A549 (cell line): ENCODE measurements at regions not wholly inside any gene's neighbourhood (a gene's known extent, or its start where the extent isn't known, plus 50 kb on each side); places are given as distances from the start of the nearest gene placed in this dataset.

Experiments used
- ATAC-seq, 2 experiments: fragments of 200-7000 bp in 1 of 2; fragments of >200 bp in 1 of 2; cut with Nextera tagmentation in 1 of 2; cut with Tn5 transposase in 1 of 2; 3 replicates each; pipeline versions ENCODE4 v1.8.0 to v1.9.1; 2018 to 2020; ENCODE audit warnings: mild to moderate bottlenecking in 1 of 2, moderate library complexity in 1 of 2
- CTCF ChIA-PET: fragments of 300-600 bp; sonication (Branson Sonifier 250); formaldehyde crosslinking; extraction: SDS; loops from one replicate; lab custom pipeline; 2021; ENCODE audit warnings: antibody characterized with exemption, inconsistent platforms; lab: Yijun Ruan, JAX
- POLR2A ChIA-PET: fragments of 350-600 bp; formaldehyde crosslinking; extraction: SDS; loops from one replicate; lab custom pipeline; 2021; ENCODE audit warnings: antibody characterized with exemption, inconsistent platforms; lab: Yijun Ruan, JAX
- DNase-seq, 2 experiments: peaks; one replicate each; pipeline versions ENCODE4 v3.0.0 to v3.0.0-alpha.2; 2011 to 2016; ENCODE audit warnings: low read depth in 1 of 2, low spot score in 1 of 2
- FAIRE-seq: peaks from 2 replicates; lab custom pipeline; 2011; peaks lifted over from hg19 to GRCh38; lab: Jason Lieb, UNC
- H3K27ac ChIP-seq, 2 experiments: fragments of >200 bp; sonication (Bioruptor Twin); formaldehyde crosslinking; 3 replicates each; pipeline ENCODE4 v1.5.1; 2016 to 2017
- H3K4me1 ChIP-seq: fragments of >200 bp; sonication (Bioruptor Twin); formaldehyde crosslinking; 3 replicates; pipeline ENCODE4 v1.6.1; 2016
- H3K4me2 ChIP-seq: fragments of >200 bp; sonication (Bioruptor Twin); formaldehyde crosslinking; 3 replicates; pipeline ENCODE4 v1.6.1; 2016
- H3K4me3 ChIP-seq: fragments of >200 bp; sonication (Bioruptor Twin); formaldehyde crosslinking; 3 replicates; pipeline ENCODE4 v1.5.1; 2016
- H3K9me3 ChIP-seq: fragments of >200 bp; sonication (Bioruptor Twin); formaldehyde crosslinking; 3 replicates; pipeline ENCODE4 v1.6.1; 2016
- CBX2 ChIP-seq: fragments of 200-600 bp; sonication (generic); IDR thresholded peaks from 2 replicates; pipeline ENCODE4 v1.6.1; 2016; ENCODE audit warnings: low read depth, mild to moderate bottlenecking, borderline replicate concordance
- CBX8 ChIP-seq: fragments of 200-600 bp; sonication (generic); IDR thresholded peaks from 2 replicates; pipeline ENCODE4 v1.6.1; 2016
- CHD2 ChIP-seq: fragments of 150-350 bp; IDR thresholded peaks from 2 replicates; pipeline ENCODE4 v1.6.1; 2014; ENCODE audit warnings: low read length; ENCODE audit not compliant: partially characterized antibody
- ESRRA ChIP-seq: fragments of 150-350 bp; IDR thresholded peaks from 2 replicates; pipeline ENCODE4 v1.6.1; 2014; ENCODE audit warnings: mild to moderate bottlenecking, low read length, borderline replicate concordance
- FOSL2 ChIP-seq, 2 experiments: fragments of 450-650 bp in 1 of 2; fragments of >200 bp in 1 of 2; sonication (Bioruptor Twin) in 1 of 2; formaldehyde crosslinking; IDR thresholded peaks; 2 replicates each; pipeline versions ENCODE4 v1.5.0 to v1.6.1; 2016 to 2020; ENCODE audit warnings: mild to moderate bottlenecking in 1 of 2, moderate library complexity in 1 of 2
- HEYL ChIP-seq: fragments of 250-450 bp; sonication (Bioruptor Pico); IDR thresholded peaks from 2 replicates; pipeline ENCODE4 v1.8.0; 2021; ENCODE audit warnings: mild to moderate bottlenecking, moderate library complexity
- KDM1A ChIP-seq: fragments of 200-600 bp; sonication (generic); IDR thresholded peaks from 2 replicates; pipeline ENCODE4 v1.6.1; 2016; ENCODE audit warnings: low read depth, mild to moderate bottlenecking
- NPAS2 ChIP-seq: fragments of 250-450 bp; sonication (Bioruptor Pico); IDR thresholded peaks from 2 replicates; pipeline ENCODE4 v1.8.0; 2022; ENCODE audit warnings: mild to moderate bottlenecking, moderate library complexity, borderline replicate concordance
- PHF8 ChIP-seq: fragments of 200-600 bp; sonication (generic); IDR thresholded peaks from 2 replicates; pipeline ENCODE4 v1.6.1; 2016; ENCODE audit warnings: low read depth, mild to moderate bottlenecking, antibody characterized with exemption, moderate library complexity, borderline replicate concordance
- RAD21 ChIP-seq, 2 experiments: fragments of >200 bp in 1 of 2; sonication (Bioruptor Twin) in 1 of 2; formaldehyde crosslinking in 1 of 2; IDR thresholded peaks in 1 of 2; conservative IDR thresholded peaks in 1 of 2; 2 replicates in 1 of 2; 3 replicates in 1 of 2; pipeline ENCODE4 v1.6.1; 2012 to 2018; ENCODE audit warnings: inconsistent platforms in 1 of 2
- TFCP2L1 ChIP-seq: fragments of 250-450 bp; sonication (Bioruptor Pico); IDR thresholded peaks from 2 replicates; pipeline ENCODE4 v1.5.0; 2021; ENCODE audit warnings: mild to moderate bottlenecking
- ZC3H11A ChIP-seq: fragments of 450-650 bp; IDR thresholded peaks from 2 replicates; pipeline ENCODE4 v1.6.1; 2014; ENCODE audit warnings: antibody characterized with exemption, mild to moderate bottlenecking
- ZNF302 ChIP-seq: fragments of 250-450 bp; sonication (Bioruptor Pico); IDR thresholded peaks from 2 replicates; pipeline ENCODE4 v1.9.0; 2021; ENCODE audit warnings: inconsistent platforms, mild to moderate bottlenecking, moderate library complexity
- WGBS: methylation state at CpG from one replicate; pipeline ENCODE4 v1.1.6; 2017; ENCODE audit errors: missing lambda C conversion rate; 5-methylcytosine and 5-hydroxymethylcytosine counted together
- TF ChIP-seq, protein P1 (sequence below): fragments of >200 bp; sonication (Bioruptor Twin); formaldehyde crosslinking; IDR thresholded peaks from 3 replicates; pipeline ENCODE4 v1.6.1; 2016
- TF ChIP-seq, protein P2 (sequence below): fragments of 200-600 bp; sonication (generic); IDR thresholded peaks from 2 replicates; pipeline ENCODE4 v1.6.1; 2016; ENCODE audit warnings: antibody characterized with exemption, mild to moderate bottlenecking, moderate library complexity

DNA sequence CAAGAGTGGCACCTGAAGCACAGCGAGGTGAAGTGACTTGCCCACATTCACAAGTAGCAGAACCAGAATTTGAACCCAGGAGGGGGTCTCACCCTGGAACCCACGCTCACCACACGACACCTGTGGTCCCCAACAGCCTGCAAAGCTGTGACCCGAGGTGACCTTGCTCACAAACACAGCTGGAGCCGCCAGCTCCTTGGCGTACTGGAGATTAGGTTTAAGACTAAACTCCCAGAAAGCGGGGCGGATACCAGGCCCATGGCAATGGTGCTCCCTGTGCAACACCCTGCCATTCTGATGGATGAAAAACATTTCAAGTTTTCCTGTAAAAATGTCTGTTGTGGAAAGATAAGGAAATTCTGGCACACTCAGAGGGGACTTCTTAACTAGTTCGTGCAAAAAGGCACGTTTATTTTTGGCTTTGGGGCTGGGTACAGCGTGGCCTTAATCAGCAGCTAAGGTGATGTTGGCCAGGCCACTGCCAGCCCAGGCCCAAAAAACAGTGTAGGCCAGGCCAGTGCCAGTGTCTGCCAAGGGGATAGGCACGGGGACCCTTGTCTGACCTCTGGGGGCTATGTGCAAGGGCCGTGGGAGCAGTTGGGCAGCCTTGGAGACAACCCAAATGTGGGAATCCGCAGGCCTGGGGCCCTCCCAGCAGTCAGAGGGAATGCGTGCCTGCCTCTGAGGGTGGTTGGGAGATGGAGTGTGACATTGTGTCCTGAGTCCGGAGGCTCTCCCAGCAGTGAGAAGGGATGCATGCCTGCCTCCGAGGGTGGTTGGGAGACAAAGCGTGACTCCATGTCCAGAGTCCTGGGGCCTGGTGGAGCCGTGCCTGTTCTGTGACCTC is 185.0 kb upstream of the HS6ST1 start (continued):
- no peak for TF ChIP-seq RAD21 (conservative IDR thresholded peaks at IDR 0.05 in 1 of 2, IDR thresholded peaks at IDR 0.05 in 1 of 2)
- TF ChIP-seq, protein P1, sequence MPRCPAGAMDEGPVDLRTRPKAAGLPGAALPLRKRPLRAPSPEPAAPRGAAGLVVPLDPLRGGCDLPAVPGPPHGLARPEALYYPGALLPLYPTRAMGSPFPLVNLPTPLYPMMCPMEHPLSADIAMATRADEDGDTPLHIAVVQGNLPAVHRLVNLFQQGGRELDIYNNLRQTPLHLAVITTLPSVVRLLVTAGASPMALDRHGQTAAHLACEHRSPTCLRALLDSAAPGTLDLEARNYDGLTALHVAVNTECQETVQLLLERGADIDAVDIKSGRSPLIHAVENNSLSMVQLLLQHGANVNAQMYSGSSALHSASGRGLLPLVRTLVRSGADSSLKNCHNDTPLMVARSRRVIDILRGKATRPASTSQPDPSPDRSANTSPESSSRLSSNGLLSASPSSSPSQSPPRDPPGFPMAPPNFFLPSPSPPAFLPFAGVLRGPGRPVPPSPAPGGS = no peak
- TF ChIP-seq, protein P2, sequence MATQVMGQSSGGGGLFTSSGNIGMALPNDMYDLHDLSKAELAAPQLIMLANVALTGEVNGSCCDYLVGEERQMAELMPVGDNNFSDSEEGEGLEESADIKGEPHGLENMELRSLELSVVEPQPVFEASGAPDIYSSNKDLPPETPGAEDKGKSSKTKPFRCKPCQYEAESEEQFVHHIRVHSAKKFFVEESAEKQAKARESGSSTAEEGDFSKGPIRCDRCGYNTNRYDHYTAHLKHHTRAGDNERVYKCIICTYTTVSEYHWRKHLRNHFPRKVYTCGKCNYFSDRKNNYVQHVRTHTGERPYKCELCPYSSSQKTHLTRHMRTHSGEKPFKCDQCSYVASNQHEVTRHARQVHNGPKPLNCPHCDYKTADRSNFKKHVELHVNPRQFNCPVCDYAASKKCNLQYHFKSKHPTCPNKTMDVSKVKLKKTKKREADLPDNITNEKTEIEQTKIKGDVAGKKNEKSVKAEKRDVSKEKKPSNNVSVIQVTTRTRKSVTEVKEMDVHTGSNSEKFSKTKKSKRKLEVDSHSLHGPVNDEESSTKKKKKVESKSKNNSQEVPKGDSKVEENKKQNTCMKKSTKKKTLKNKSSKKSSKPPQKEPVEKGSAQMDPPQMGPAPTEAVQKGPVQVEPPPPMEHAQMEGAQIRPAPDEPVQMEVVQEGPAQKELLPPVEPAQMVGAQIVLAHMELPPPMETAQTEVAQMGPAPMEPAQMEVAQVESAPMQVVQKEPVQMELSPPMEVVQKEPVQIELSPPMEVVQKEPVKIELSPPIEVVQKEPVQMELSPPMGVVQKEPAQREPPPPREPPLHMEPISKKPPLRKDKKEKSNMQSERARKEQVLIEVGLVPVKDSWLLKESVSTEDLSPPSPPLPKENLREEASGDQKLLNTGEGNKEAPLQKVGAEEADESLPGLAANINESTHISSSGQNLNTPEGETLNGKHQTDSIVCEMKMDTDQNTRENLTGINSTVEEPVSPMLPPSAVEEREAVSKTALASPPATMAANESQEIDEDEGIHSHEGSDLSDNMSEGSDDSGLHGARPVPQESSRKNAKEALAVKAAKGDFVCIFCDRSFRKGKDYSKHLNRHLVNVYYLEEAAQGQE = no peak
- TF ChIP-seq ZC3H11A = no peak
- no peak for TF ChIP-seq HEYL
- TF ChIP-seq ZNF302 (CRISPR knock-in tag) = no peak
- TF ChIP-seq TFCP2L1 (CRISPR knock-in tag) = no peak

DNA sequence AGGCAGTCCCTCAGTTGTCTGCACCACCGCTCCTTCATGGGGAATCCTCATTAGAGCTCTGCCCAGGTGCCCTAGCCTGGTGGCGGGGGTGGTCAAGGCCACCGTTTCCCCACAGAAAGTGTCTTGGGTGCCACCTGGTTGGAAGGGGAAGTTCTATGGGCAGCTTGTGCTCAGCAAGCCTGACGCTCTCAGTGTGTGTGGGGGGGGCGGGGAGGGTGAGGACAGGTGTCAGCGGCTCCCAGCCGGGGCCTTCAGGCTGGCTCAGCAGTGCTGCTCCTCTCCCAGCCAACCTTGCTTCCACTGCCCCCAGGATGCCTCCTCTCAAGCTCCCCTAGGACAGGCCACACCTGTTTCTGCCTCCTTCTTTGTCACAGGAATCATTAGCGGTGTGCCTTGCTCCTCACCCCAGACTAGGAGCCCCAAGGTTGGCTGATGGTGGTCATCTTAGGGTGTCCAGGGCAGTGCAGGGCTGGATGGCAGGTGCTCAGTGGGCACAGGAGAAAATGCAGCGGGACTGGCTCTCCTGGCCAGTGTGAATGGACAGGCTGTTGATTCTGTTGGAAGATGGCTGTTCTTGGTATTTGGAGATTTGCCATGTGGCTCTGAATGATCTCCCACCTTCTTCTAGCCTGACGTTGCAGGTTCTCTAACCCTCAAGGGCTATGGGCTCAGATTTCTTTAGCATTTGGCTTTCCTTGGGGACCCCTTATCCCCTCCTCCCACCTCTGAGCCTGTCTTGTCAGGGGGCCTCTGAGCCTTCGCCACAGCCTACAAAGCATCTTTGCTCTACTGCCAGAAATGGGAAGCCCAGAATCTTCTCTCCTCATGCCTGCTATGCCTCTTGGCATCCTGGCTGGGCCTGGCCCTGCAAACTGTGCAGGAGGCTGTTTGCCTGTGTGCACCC is 185.8 kb upstream of the HS6ST1 start:
- ATAC-seq (no peak), FAIRE-seq (no peak)
- no peak overlapping the region for H3K27ac ChIP-seq
- peaks cover 3% of the 10 kb centered on the region; the same call in 1 of the 3 replicates for H3K9me3 ChIP-seq
- H3K4me1 ChIP-seq = no peaks in the 10 kb centered on the region
- TF ChIP-seq CBX8 (no peak), KDM1A (no peak), PHF8 (no peak), ESRRA (no peak)
- TF ChIP-seq, all 56 proteins: peak for 0
- no peak for DNase-seq
- ChIA-PET POLR2A (no interaction called here), CTCF (no interaction called here)
- no peak overlapping the region for H3K4me3 ChIP-seq
- 53% methylated on average over 8 of the region's 11 CpGs for WGBS
- H3K4me2 ChIP-seq = no peak overlapping the region

DNA sequence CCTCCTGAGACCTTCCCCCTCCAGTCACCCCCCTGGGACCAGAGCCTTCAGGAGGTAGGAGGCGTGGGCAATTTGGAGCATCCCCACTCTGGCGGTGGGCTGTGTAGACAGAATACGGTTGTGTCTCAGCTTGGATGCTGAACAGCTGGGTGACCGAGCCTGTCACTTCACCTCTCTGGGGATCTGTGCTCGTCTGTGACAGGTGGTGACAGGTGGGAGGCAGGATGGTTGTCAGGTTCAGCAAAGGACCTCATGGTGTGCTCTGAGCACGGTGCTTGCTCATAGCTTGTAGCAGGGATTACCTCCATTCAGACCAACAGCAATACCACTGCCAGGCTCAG is 186.5 kb upstream of the HS6ST1 start:
- TF ChIP-seq, protein P1 = no peak
- no peak for TF ChIP-seq CHD2
- no peak for TF ChIP-seq CBX2
- no peak for TF ChIP-seq FOSL2 (IDR thresholded peaks at IDR 0.05)
- TF ChIP-seq FOSL2 (CRISPR knock-in tag; IDR thresholded peaks at IDR 0.05) = no peak
- no peak for TF ChIP-seq NPAS2
- H3K4me2 ChIP-seq = no peak overlapping the region
- no peaks in the 10 kb centered on the region for H3K4me1 ChIP-seq
- 27% methylated on average over 4 of the region's 6 CpGs for WGBS
- no peak overlapping the region for H3K27ac ChIP-seq
- no peak overlapping the region for H3K4me3 ChIP-seq
- no peak for DNase-seq
- no peak for ATAC-seq
- CTCF ChIA-PET = no interaction called here
- FAIRE-seq = no peak
- peaks cover 3% of the 10 kb centered on the region; the same call in 1 of the 3 replicates for H3K9me3 ChIP-seq
- POLR2A ChIA-PET = no interaction called here
